ENCODE measurements at regions not wholly inside any gene's neighbourhood (a gene's known extent, or its start where the extent isn't known, plus 50 kb on each side); places are given as distances from the start of the nearest gene placed in this dataset.

GRCh38 chr11:134677397-134677822, 265.4 kb upstream of the B3GAT1 start:
- CTCF ChIA-PET, result no interaction called here
- no peaks in the 10 kb centered on the region for H3K27me3 ChIP-seq (ENCODE audit: control insufficient read depth, insufficient read depth, low read length)

GRCh38 chr11:134676516-134677287, 264.7 kb upstream of the B3GAT1 start:
- Histone ChIP-seq H3K36me3 (ENCODE audit: control insufficient read depth, insufficient read depth, low read length) (no peaks in the 10 kb centered on the region), H3K27me3 (ENCODE audit: control insufficient read depth, insufficient read depth, low read length) (no peaks in the 10 kb centered on the region), H3K4me3 (ENCODE audit: low read depth, low read length) (no peak overlapping the region)
- DNase-seq (ENCODE audit: low read depth), result no peak
- no peak for TF ChIP-seq CTCF (IDR thresholded peaks at IDR 0.05; ENCODE audit: insufficient read depth, low read depth, low read length)
- POLR2A ChIA-PET, result no interaction called here
- CTCF ChIA-PET, result no interaction called here

More at GRCh38 chr11:134677397-134677822, 265.4 kb upstream of the B3GAT1 start:
- no peak for DNase-seq (ENCODE audit: low read depth)
- Histone ChIP-seq H3K36me3 (ENCODE audit: control insufficient read depth, insufficient read depth, low read length) (no peaks in the 10 kb centered on the region), H3K4me3 (ENCODE audit: low read depth, low read length) (no peak overlapping the region)
- POLR2A ChIA-PET, result no interaction called here
- TF ChIP-seq CTCF (IDR thresholded peaks at IDR 0.05; ENCODE audit: insufficient read depth, low read depth, low read length), result no peak

GRCh38 chr11:134675983-134676382, 263.9 kb upstream of the B3GAT1 start:
- Histone ChIP-seq H3K27me3 (ENCODE audit: control insufficient read depth, insufficient read depth, low read length) (no peaks in the 10 kb centered on the region), H3K4me3 (ENCODE audit: low read depth, low read length) (no peak overlapping the region), H3K36me3 (ENCODE audit: control insufficient read depth, insufficient read depth, low read length) (no peaks in the 10 kb centered on the region)
- no peak for TF ChIP-seq CTCF (IDR thresholded peaks at IDR 0.05; ENCODE audit: insufficient read depth, low read depth, low read length)
- ChIA-PET CTCF (no interaction called here), POLR2A (no interaction called here)
- DNase-seq (ENCODE audit: low read depth), result no peak

GRCh38 chr11:134674974-134675373, 262.9 kb upstream of the B3GAT1 start:
- Histone ChIP-seq H3K4me3 (ENCODE audit: low read depth, low read length) (no peak overlapping the region), H3K27me3 (ENCODE audit: control insufficient read depth, insufficient read depth, low read length) (no peaks in the 10 kb centered on the region), H3K36me3 (ENCODE audit: control insufficient read depth, insufficient read depth, low read length) (no peaks in the 10 kb centered on the region)
- no peak for TF ChIP-seq CTCF (IDR thresholded peaks at IDR 0.05; ENCODE audit: insufficient read depth, low read depth, low read length)
- ChIA-PET CTCF (no interaction called here), POLR2A (no interaction called here)
- DNase-seq (ENCODE audit: low read depth), result no peak

- DNase-seq (ENCODE audit: low read depth), result no peak
- POLR2A ChIA-PET, result no interaction called here
- H3K4me3 ChIP-seq (ENCODE audit: low read depth, low read length), result no peak overlapping the region
- no peaks in the 10 kb centered on the region for H3K27me3 ChIP-seq (ENCODE audit: control insufficient read depth, insufficient read depth, low read length)
- CTCF ChIA-PET, result no interaction called here
- TF ChIP-seq CTCF (IDR thresholded peaks at IDR 0.05; ENCODE audit: insufficient read depth, low read depth, low read length), result no peak
- H3K36me3 ChIP-seq (ENCODE audit: control insufficient read depth, insufficient read depth, low read length), result no peaks in the 10 kb centered on the region
These were observed 258.9 kb upstream of the B3GAT1 start for GRCh38 chr11:134670961-134671370.

All from BJ (cell line).